Ovary (tissue), 7 donors: ENCODE measurements at regions not wholly inside any gene's neighbourhood (a gene's known extent, or its start where the extent isn't known, plus 50 kb on each side); places are given as distances from the start of the nearest gene placed in this dataset.

ENCODE experiments used
- DNase-seq, 5 donors: peaks; one replicate each; pipeline ENCODE4 v3.0.0-alpha.2; 2019 to 2020
- H3K27ac ChIP-seq, 2 donors: fragments of 200-600 bp; one replicate each; pipeline versions ENCODE4 v1.5.1 to v1.8.0; 2019 to 2022
- H3K27me3 ChIP-seq: fragments of 200-600 bp; one replicate; pipeline ENCODE4 v1.8.0; 2022
- H3K36me3 ChIP-seq: fragments of 200-600 bp; sonication (generic); one replicate; pipeline ENCODE4 v1.5.1; 2019
- H3K4me1 ChIP-seq: one replicate; pipeline ENCODE4 v1.8.1; 2013; ENCODE audit warnings: mild to moderate bottlenecking, moderate library complexity; ENCODE audit not compliant: insufficient read depth
- H3K4me3 ChIP-seq: fragments of 200-600 bp; sonication (generic); one replicate; pipeline ENCODE4 v1.5.1; 2017
- H3K9me3 ChIP-seq, 2 donors: fragments of 200-600 bp in 1 of 2; sonication (generic) in 1 of 2; one replicate each; pipeline versions ENCODE4 v1.5.1 to v1.8.1; 2013 to 2019; ENCODE audit warnings: mild to moderate bottlenecking in 1 of 2, moderate library complexity in 1 of 2
- EP300 ChIP-seq: sonication (generic); formaldehyde crosslinking; IDR thresholded peaks from one replicate; pipeline ENCODE4 v1.6.1; 2017; ENCODE audit warnings: antibody characterized with exemption
- POLR2A ChIP-seq: fragments of 450-650 bp; IDR thresholded peaks from one replicate; pipeline ENCODE4 v1.6.1; 2017; ENCODE audit warnings: antibody characterized with exemption, mild to moderate bottlenecking, moderate library complexity
- WGBS, 3 donors: extraction: QIAGEN DNeasy Blood & Tissue Kit in 1 of 3; methylation state at CpG; one replicate each; pipeline versions ENCODE4 v1.1.5 to v1.1.7; 2013 to 2017; 5-methylcytosine and 5-hydroxymethylcytosine counted together
- intact Hi-C, 4 donors: fragments of 100-400 bp; cut with DNase I; formaldehyde crosslinking; loops; one replicate each; pipeline versions ENCODE4 v1.11.0 to v1.15.1; 2022 to 2023
- TF ChIP-seq, protein P1 (sequence below), 3 donors: fragments of 450-650 bp in 2 of 3; fragments of 200-600 bp in 1 of 3; IDR thresholded peaks; one replicate each; pipeline versions ENCODE4 v1.5.1 to v1.8.0; 2016 to 2022; ENCODE audit warnings: antibody characterized with exemption in 3 of 3, mild to moderate bottlenecking in 1 of 3
- donor health status: DM: no; HTN: no; CAD: no; lungs with moderate emphysema.
- donor health status: DM: no; HTN: no; CAD: no.
- donor health status: Bipolar disorder and iron deficiency.
- donor health status: DM: no; HTN: no; CAD: no.
- donor health status: DM: yes; HTN: yes; CAD: no.

DNA sequence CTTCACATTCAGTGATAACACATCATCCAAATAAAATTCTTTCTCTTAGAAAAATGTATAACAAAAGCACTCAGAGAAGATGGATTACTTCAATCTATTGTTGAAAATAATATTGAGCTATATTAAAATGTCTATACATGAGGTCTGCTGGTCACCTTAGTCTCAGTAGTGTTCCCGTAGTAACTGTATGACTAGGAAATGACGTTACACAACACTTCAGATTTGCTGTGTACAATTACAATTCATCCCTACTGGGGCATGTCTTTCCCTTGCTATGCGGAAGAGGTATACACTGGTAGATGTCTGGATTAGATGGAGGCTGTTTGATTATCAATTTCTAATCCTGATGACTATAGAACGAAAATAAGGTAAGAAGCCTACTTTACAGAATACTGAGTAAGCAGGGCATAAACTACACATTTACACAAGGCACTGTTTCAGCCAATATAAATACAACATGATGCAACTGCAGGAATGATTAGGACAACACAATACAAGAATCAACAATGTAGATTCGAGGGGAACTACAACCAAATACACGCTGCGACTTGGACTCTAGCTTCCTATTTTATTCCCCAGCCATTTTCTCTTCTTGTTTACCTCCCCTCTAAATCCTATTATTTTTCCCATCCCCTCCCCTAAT, 982.5 kb upstream of the CDH8 start:
- Histone ChIP-seq H3K9me3 (no peaks in the 10 kb centered on the region), H3K4me1 (no peaks in the 10 kb centered on the region), H3K27ac (no peak overlapping the region), H3K4me3 (no peak overlapping the region), H3K36me3 (no peaks in the 10 kb centered on the region), H3K27me3 (no peaks in the 10 kb centered on the region)
- TF ChIP-seq POLR2A: no peak
- DNase-seq: no peak
- intact Hi-C loops: no loop called here
- 83 to 87% (median 86%) methylated on average over 7 of the region's 7 CpGs for WGBS, 3 donors

DNA sequence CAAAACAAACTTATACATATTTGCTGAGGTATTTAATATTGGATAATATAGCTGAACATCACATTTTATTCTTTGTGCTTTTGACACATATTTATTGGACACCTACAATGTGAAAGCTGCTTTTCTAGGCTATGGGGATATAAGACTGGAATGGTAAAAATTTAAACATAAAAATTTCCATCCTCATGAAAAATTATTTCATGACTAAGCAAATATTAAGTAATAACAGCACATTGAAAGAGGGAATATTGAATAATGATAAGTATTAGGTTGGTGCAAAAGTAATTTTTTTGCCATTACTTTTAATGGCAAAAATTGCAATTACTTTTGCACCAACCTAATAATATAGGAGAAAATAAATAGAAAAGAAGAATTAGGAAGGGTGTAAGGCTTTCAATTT, 972.5 kb upstream of the CDH8 start:
- TF ChIP-seq POLR2A (no peak), EP300 (no peak)
- TF ChIP-seq, protein P1, sequence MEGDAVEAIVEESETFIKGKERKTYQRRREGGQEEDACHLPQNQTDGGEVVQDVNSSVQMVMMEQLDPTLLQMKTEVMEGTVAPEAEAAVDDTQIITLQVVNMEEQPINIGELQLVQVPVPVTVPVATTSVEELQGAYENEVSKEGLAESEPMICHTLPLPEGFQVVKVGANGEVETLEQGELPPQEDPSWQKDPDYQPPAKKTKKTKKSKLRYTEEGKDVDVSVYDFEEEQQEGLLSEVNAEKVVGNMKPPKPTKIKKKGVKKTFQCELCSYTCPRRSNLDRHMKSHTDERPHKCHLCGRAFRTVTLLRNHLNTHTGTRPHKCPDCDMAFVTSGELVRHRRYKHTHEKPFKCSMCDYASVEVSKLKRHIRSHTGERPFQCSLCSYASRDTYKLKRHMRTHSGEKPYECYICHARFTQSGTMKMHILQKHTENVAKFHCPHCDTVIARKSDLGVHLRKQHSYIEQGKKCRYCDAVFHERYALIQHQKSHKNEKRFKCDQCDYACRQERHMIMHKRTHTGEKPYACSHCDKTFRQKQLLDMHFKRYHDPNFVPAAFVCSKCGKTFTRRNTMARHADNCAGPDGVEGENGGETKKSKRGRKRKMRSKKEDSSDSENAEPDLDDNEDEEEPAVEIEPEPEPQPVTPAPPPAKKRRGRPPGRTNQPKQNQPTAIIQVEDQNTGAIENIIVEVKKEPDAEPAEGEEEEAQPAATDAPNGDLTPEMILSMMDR (IDR thresholded peaks at IDR 0.05): no peak
- Histone ChIP-seq H3K4me3 (no peak overlapping the region), H3K36me3 (no peaks in the 10 kb centered on the region), H3K27me3 (no peaks in the 10 kb centered on the region), H3K27ac (no peak overlapping the region), H3K4me1 (no peaks in the 10 kb centered on the region), H3K9me3 (no peaks in the 10 kb centered on the region)
- intact Hi-C loops: no loop called here
- no peak for DNase-seq

DNA sequence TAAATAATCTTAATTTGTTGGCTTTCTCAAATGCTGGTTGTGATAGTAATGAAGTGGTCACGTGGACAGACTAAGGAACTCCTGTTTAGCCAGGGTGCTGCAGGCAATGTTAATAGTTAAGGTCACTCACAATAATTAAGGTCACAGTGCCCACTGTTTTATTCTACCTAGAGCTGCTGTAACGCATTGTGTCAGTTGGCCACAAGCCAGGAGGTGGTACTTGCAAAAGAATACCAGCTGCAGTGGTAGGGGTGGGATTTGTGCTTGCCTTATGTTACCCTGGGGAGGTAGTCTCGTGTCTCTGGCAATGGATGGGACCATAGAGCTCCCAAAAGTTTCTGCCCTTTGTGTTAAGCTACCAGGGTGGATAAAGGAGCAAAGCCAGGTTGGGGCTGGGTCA, 969.1 kb upstream of the CDH8 start:
- Histone ChIP-seq H3K9me3 (no peaks in the 10 kb centered on the region), H3K4me1 (no peaks in the 10 kb centered on the region), H3K4me3 (no peak overlapping the region), H3K27ac (no peak overlapping the region), H3K36me3 (no peaks in the 10 kb centered on the region), H3K27me3 (no peaks in the 10 kb centered on the region)
- WGBS, 3 donors: 49 to 69% (median 51%) methylated on average over 3 of the region's 3 CpGs
- TF ChIP-seq, protein P1 (IDR thresholded peaks at IDR 0.05): no peak
- no peak for TF ChIP-seq POLR2A
- no peak for TF ChIP-seq EP300
- DNase-seq: no peak
- intact Hi-C loops: no loop called here

DNA sequence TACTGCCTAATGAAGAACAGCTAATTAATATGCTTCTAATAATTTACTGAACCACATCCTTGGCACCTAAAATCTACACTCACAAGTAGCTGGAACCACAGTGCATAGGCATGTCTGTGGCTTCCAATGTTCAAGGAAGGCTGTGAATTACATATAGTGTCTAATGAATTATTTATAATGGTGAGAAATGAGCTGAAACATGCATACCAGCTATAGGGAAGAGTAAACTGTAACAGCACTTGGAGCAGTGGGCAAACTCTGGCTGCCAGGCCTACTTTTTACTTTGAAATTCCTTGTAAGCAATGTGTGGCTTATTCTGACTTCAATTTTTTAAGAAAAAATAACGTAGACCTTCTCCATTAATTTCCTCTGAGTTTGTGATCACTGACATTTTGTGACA, 953.2 kb upstream of the CDH8 start:
- 54 to 71% (median 65%) methylated on average over 1 of the region's 1 CpG for WGBS, 3 donors
- no peaks in the 10 kb centered on the region for H3K4me1 ChIP-seq
- no peaks in the 10 kb centered on the region for H3K9me3 ChIP-seq
- intact Hi-C loops: no loop called here
- TF ChIP-seq POLR2A: no peak
- H3K27ac ChIP-seq: no peak overlapping the region
- H3K4me3 ChIP-seq: no peak overlapping the region
- H3K36me3 ChIP-seq: no peaks in the 10 kb centered on the region
- H3K27me3 ChIP-seq: no peaks in the 10 kb centered on the region
- DNase-seq: no peak

GRCh38 chr16:62985722-62986121, 949.5 kb upstream of the CDH8 start:
- Histone ChIP-seq H3K27me3 (no peaks in the 10 kb centered on the region), H3K4me3 (no peak overlapping the region), H3K4me1 (no peaks in the 10 kb centered on the region), H3K9me3 (no peaks in the 10 kb centered on the region), H3K27ac (no peak overlapping the region), H3K36me3 (no peaks in the 10 kb centered on the region)
- TF ChIP-seq EP300 (no peak), POLR2A (no peak)
- TF ChIP-seq, protein P1 (IDR thresholded peaks at IDR 0.05): no peak
- no peak for DNase-seq
- intact Hi-C loops: no loop called here
- WGBS, 3 donors: 84 to 95% (median 94%) methylated on average over 1 of the region's 1 CpG
